Mesenchymal stem cell (in vitro differentiated cells and primary cell): ENCODE measurements at regions not wholly inside any gene's neighbourhood (a gene's known extent, or its start where the extent isn't known, plus 50 kb on each side); places are given as distances from the start of the nearest gene placed in this dataset.

Source experiments
- DNase-seq: peaks from one replicate; pipeline ENCODE4 v3.0.0-alpha.2; 2013
- H2AFZ ChIP-seq: one replicate; pipeline ENCODE4 v1.6.1; 2013; ENCODE audit warnings: low read depth, mild to moderate bottlenecking, control low read depth, inconsistent platforms, low read length, moderate library complexity
- H2AK5ac ChIP-seq: 2 replicates; pipeline ENCODE4 v1.6.1; 2013; ENCODE audit warnings: low read length, moderate library complexity, mild to moderate bottlenecking, inconsistent platforms; ENCODE audit not compliant: severe bottlenecking
- H2BK120ac ChIP-seq: one replicate; pipeline ENCODE4 v1.6.1; 2013; ENCODE audit warnings: low read depth, mild to moderate bottlenecking, inconsistent platforms, low read length, moderate library complexity
- H2BK12ac ChIP-seq, 2 experiments: one replicate each; pipeline ENCODE4 v1.6.1; 2013; ENCODE audit warnings: inconsistent platforms in 2 of 2, low read length in 2 of 2, mild to moderate bottlenecking in 2 of 2, moderate library complexity in 2 of 2, control low read depth in 1 of 2
- H2BK15ac ChIP-seq: one replicate; pipeline ENCODE4 v1.6.1; 2013; ENCODE audit warnings: mild to moderate bottlenecking, low read depth, inconsistent platforms; ENCODE audit not compliant: poor library complexity, severe bottlenecking
- H2BK5ac ChIP-seq: 2 replicates; pipeline ENCODE4 v1.6.1; 2013; ENCODE audit warnings: low read depth, mild to moderate bottlenecking, low read length, control low read depth, inconsistent platforms; ENCODE audit not compliant: poor library complexity, severe bottlenecking
- H3K14ac ChIP-seq, 2 experiments: one replicate each; pipeline ENCODE4 v1.6.1; 2013; ENCODE audit warnings: inconsistent platforms in 2 of 2, low read length in 2 of 2, control low read depth in 1 of 2, mild to moderate bottlenecking in 1 of 2, moderate library complexity in 1 of 2
- H3K18ac ChIP-seq, 2 experiments: one replicate each; pipeline ENCODE4 v1.6.1; 2013; ENCODE audit warnings: inconsistent platforms in 2 of 2, low read length in 2 of 2, control low read depth in 1 of 2, low read depth in 1 of 2, mild to moderate bottlenecking in 1 of 2
- H3K23ac ChIP-seq, 2 experiments: one replicate each; pipeline ENCODE4 v1.6.1; 2013; ENCODE audit warnings: inconsistent platforms in 2 of 2, low read length in 2 of 2, mild to moderate bottlenecking in 2 of 2, moderate library complexity in 2 of 2, control low read depth in 1 of 2
- H3K27ac ChIP-seq: 2 replicates; pipeline ENCODE4 v1.5.1; 2013; ENCODE audit warnings: mild to moderate bottlenecking, moderate library complexity, low read length, control low read depth, inconsistent platforms; ENCODE audit not compliant: poor library complexity, severe bottlenecking
- H3K27me3 ChIP-seq, 2 experiments: 2 replicates each; pipeline versions ENCODE4 v1.6.1 to v1.7.0; 2013; ENCODE audit warnings: low read length in 2 of 2, mild to moderate bottlenecking in 2 of 2, moderate library complexity in 2 of 2, control low read depth in 1 of 2, inconsistent platforms in 1 of 2; ENCODE audit not compliant: control insufficient read depth in 1 of 2, insufficient read depth in 1 of 2
- H3K36me3 ChIP-seq, 2 experiments: 2 replicates each; pipeline versions ENCODE4 v1.6.1 to v1.7.0; 2013; ENCODE audit warnings: low read length in 2 of 2, control low read depth in 1 of 2, inconsistent platforms in 1 of 2, low read depth in 1 of 2, mild to moderate bottlenecking in 1 of 2; ENCODE audit not compliant: insufficient read depth in 2 of 2, control insufficient read depth in 1 of 2
- H3K4ac ChIP-seq, 2 experiments: one replicate each; pipeline ENCODE4 v1.6.1; 2013; ENCODE audit warnings: inconsistent platforms in 2 of 2, low read length in 2 of 2, mild to moderate bottlenecking in 2 of 2, moderate library complexity in 2 of 2, control low read depth in 1 of 2, low read depth in 1 of 2
- H3K4me1 ChIP-seq: 2 replicates; pipeline ENCODE4 v1.6.1; 2013; ENCODE audit warnings: low read depth, low read length, control low read depth; ENCODE audit not compliant: control insufficient read depth, insufficient read depth
- H3K4me2 ChIP-seq: 2 replicates; pipeline ENCODE4 v1.6.1; 2013; ENCODE audit warnings: low read length, mild to moderate bottlenecking, inconsistent platforms; ENCODE audit not compliant: poor library complexity, severe bottlenecking
- H3K4me3 ChIP-seq, 2 experiments: 2 replicates each; pipeline versions ENCODE4 v1.5.1 to v1.7.0; 2013; ENCODE audit warnings: low read length in 2 of 2, mild to moderate bottlenecking in 2 of 2, control low read depth in 1 of 2, low read depth in 1 of 2; ENCODE audit not compliant: insufficient read depth in 1 of 2
- H3K79me1 ChIP-seq: replicated peaks from 2 replicates; pipeline ENCODE4 v1.6.1; 2013; ENCODE audit warnings: mild to moderate bottlenecking, control low read depth, low read length, inconsistent platforms; ENCODE audit not compliant: poor library complexity, severe bottlenecking
- H3K9ac ChIP-seq: 2 replicates; pipeline ENCODE4 v1.7.0; 2013; ENCODE audit warnings: mild to moderate bottlenecking, low read length, moderate library complexity
- H3K9me3 ChIP-seq: 2 replicates; pipeline ENCODE4 v1.7.0; 2013; ENCODE audit warnings: mild to moderate bottlenecking, low read length; ENCODE audit not compliant: control insufficient read depth
- H4K8ac ChIP-seq: one replicate; pipeline ENCODE4 v1.6.1; 2013; ENCODE audit warnings: inconsistent platforms, mild to moderate bottlenecking, low read length, moderate library complexity
- H4K91ac ChIP-seq: one replicate; pipeline ENCODE4 v1.6.1; 2013; ENCODE audit warnings: mild to moderate bottlenecking, low read length, inconsistent platforms
- WGBS: methylation state at CpG from one replicate; pipeline ENCODE4 v1.1.7; 2013; ENCODE audit warnings: mixed read lengths; 5-methylcytosine and 5-hydroxymethylcytosine counted together

DNA sequence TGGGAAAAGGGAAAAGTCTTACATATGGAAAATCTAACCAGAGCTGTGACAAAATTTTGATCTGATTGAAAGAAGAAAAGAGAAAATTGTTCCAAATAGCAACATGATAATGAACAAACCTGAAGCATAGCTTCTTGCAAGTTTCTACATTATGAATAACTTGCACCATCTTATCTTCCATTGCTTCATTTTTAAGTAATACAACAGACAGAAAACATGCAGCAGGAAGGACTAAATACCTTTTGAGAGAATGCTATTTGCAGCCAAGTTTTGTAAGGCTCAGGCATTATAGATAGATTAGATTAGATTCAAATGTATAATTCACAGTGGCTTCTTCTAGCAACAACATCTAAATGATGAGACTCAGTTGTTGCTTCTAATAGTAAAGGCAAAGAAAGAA, 441.4 kb downstream of the AEBP2 start:
- Histone ChIP-seq H4K8ac (no peak overlapping the region), H2BK120ac (no peak overlapping the region), H3K27ac (no peak overlapping the region), H3K4me2 (no peak overlapping the region), H2BK5ac (no peak overlapping the region), H3K4me3 (no peak overlapping the region), H3K4me1 (no peaks in the 10 kb centered on the region), H3K14ac (no peak overlapping the region), H4K91ac (no peak overlapping the region), H2BK12ac (no peak overlapping the region), H3K23ac (no peak overlapping the region), H3K4ac (no peak overlapping the region), H3K9ac (no peak overlapping the region), H2AK5ac (no peak overlapping the region), H3K27me3 (no peaks in the 10 kb centered on the region), H3K79me1 (no peaks in the 10 kb centered on the region), H3K9me3 (peaks cover 5% of the 10 kb centered on the region), H3K18ac (no peak overlapping the region), H2BK15ac (no peak overlapping the region), H3K36me3 (no peaks in the 10 kb centered on the region), H2AFZ (no peak overlapping the region)
- no peak for DNase-seq

DNA sequence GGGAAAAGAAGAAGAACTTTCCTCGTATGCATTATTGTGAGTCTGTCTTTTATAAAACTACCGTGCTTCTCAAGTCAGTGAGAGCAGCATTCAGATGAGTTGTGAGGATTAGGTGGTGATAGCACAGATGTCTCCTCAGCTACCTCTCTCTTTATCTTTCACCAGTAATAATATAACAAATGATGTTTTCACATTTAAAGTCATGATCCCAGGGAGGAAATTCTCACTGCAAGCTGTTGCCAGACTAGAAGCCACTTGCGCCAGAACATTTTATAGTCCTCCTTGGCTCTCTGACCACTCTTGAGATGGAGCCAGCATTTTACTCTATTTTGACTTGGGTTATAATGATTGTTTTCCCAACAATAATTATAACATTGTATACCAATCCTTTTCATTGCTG, 443.1 kb downstream of the AEBP2 start:
- no peak overlapping the region for H3K4me3 ChIP-seq
- WGBS, result 79% methylated on average over 2 of the region's 3 CpGs

DNA sequence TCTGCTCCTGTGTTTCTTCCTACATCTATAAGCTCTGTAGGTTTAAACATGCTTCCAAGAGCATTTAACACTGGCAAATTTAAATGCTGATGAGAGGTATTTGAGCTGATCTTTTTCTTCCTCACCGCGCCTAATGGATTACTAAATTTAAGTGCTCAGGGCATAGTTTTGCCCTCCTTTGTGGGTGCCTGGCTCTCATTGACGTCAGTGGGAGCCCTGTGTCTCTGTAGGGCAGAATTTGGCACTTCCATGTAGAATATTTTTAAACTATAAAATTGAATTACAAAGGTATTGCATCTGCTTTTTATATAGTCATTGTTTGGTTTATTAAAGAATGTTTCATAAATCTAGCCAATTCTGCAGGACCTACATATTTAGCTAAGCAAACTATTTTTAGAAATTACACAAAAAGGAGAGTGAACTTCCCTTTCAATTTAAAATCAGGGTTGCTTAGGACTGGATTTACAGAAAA, 444.8 kb downstream of the AEBP2 start:
- Histone ChIP-seq H3K23ac (no peak overlapping the region), H3K79me1 (no peaks in the 10 kb centered on the region)
- 100% methylated on average over 2 of the region's 3 CpGs for WGBS

More for the DNA sequence above, 443.1 kb downstream of the AEBP2 start:
- H3K4me2 ChIP-seq, result no peak overlapping the region
- no peak overlapping the region for H3K27ac ChIP-seq
- no peak overlapping the region for H3K4ac ChIP-seq
- no peak overlapping the region for H3K9ac ChIP-seq
- H3K18ac ChIP-seq, result no peak overlapping the region
- H4K91ac ChIP-seq, result no peak overlapping the region
- no peak overlapping the region for H2BK12ac ChIP-seq
- no peak overlapping the region for H3K14ac ChIP-seq
- H3K36me3 ChIP-seq, result no peaks in the 10 kb centered on the region
- no peak overlapping the region for H2BK15ac ChIP-seq
- no peaks in the 10 kb centered on the region for H3K4me1 ChIP-seq
- no peak overlapping the region for H2BK5ac ChIP-seq
- no peaks in the 10 kb centered on the region for H3K79me1 ChIP-seq
- no peaks in the 10 kb centered on the region for H3K27me3 ChIP-seq
- H3K9me3 ChIP-seq, result peaks cover 5% of the 10 kb centered on the region
- H2AFZ ChIP-seq, result no peak overlapping the region
- H2BK120ac ChIP-seq, result no peak overlapping the region
- no peak overlapping the region for H2AK5ac ChIP-seq
- DNase-seq, result no peak
- H4K8ac ChIP-seq, result no peak overlapping the region
- no peak overlapping the region for H3K23ac ChIP-seq

DNA sequence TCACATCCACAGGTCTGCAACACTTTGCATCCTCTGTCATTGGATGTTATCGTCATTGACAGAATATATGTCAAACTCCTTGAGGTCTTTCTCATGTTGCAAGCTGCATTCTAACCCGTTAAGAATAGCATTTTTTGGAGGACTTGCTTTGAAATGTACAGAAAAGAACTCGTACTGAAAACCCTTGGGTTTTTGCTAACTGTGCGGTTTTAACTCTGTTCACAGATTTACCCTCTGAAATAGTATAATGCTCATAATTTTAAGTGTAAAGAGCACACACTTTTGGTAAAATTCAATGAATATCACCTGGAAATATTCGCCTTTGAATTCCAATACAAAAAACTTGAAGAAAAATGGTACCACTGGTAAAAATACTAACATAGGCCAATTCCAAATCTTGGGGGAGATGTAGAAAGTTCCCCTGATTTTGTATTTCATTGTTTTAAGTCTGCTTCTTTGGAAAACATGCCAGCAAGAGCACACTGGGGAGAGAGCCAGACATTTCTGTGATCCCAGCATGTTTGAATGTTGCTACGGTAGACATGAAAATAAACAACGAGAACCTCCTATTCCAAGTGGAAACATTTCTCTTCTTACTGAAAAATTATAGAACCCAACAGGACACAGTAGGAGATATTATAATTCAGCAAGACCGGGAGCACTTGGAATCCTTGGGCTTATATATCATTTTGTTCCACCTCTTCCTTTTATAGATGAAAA, 446.0 kb downstream of the AEBP2 start:
- no peak overlapping the region for H4K91ac ChIP-seq
- H3K9ac ChIP-seq, result no peak overlapping the region
- no peak overlapping the region for H3K4me3 ChIP-seq
- H3K23ac ChIP-seq, result peak overlapping the region in 1 of 2 experiments; percentile 60
- no peaks in the 10 kb centered on the region for H3K27me3 ChIP-seq
- H3K4ac ChIP-seq, result no peak overlapping the region
- H3K4me1 ChIP-seq, result no peaks in the 10 kb centered on the region
- no peak overlapping the region for H2AFZ ChIP-seq
- no peak overlapping the region for H2BK15ac ChIP-seq
- no peaks in the 10 kb centered on the region for H3K79me1 ChIP-seq
- no peak overlapping the region for H3K18ac ChIP-seq
- peak overlapping the region in 1 of 2 experiments; percentile 11 for H2BK12ac ChIP-seq
- H2AK5ac ChIP-seq, result no peak overlapping the region
- H2BK5ac ChIP-seq, result no peak overlapping the region
- no peaks in the 10 kb centered on the region for H3K36me3 ChIP-seq
- no peak overlapping the region for H3K14ac ChIP-seq
- H3K4me2 ChIP-seq, result no peak overlapping the region
- no peak overlapping the region for H4K8ac ChIP-seq
- H3K9me3 ChIP-seq, result peaks cover 5% of the 10 kb centered on the region
- 94% methylated on average over 4 of the region's 8 CpGs for WGBS
- H2BK120ac ChIP-seq, result no peak overlapping the region
- no peak overlapping the region for H3K27ac ChIP-seq
- DNase-seq, result no peak

More for the DNA sequence above, 444.8 kb downstream of the AEBP2 start:
- Histone ChIP-seq H3K9ac (no peak overlapping the region), H2BK120ac (peak overlapping the region; percentile 19), H2BK15ac (no peak overlapping the region), H4K8ac (no peak overlapping the region), H2BK5ac (no peak overlapping the region), H3K27ac (no peak overlapping the region), H3K4me3 (no peak overlapping the region), H2BK12ac (no peak overlapping the region), H2AK5ac (no peak overlapping the region), H3K18ac (no peak overlapping the region), H3K9me3 (peaks cover 5% of the 10 kb centered on the region), H3K4ac (no peak overlapping the region), H3K4me2 (no peak overlapping the region), H4K91ac (no peak overlapping the region), H2AFZ (no peak overlapping the region), H3K14ac (no peak overlapping the region), H3K27me3 (no peaks in the 10 kb centered on the region), H3K36me3 (no peaks in the 10 kb centered on the region), H3K4me1 (no peaks in the 10 kb centered on the region)
- no peak for DNase-seq
